ENCODE measurements at regions not wholly inside any gene's neighbourhood (a gene's known extent, or its start where the extent isn't known, plus 50 kb on each side); places are given as distances from the start of the nearest gene placed in this dataset.
"Not testable (repeated sequence)": the region's sequence is repeated elsewhere in the genome, so short reads cannot be mapped to it uniquely, and the experiment has no call there.

DNA sequence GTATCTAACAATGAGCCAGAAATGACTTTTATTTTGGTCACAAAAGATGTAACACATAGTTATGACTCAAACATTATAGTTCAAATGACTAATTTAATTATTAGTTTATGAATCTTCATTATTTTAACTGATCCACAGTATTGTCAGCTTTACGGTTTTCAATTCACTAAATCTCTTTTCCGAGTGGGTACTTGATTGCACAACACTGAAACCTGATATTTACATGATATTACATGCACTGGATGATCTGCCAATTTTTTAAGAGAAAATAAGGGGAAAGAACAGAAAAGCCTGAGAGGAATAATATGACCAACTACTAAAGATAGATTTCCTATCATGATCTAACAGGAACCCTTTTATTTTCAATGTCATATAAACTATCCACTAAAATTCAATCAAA, 1446.0 kb downstream of the FSTL5 start:
- TF ChIP-seq, protein P1, sequence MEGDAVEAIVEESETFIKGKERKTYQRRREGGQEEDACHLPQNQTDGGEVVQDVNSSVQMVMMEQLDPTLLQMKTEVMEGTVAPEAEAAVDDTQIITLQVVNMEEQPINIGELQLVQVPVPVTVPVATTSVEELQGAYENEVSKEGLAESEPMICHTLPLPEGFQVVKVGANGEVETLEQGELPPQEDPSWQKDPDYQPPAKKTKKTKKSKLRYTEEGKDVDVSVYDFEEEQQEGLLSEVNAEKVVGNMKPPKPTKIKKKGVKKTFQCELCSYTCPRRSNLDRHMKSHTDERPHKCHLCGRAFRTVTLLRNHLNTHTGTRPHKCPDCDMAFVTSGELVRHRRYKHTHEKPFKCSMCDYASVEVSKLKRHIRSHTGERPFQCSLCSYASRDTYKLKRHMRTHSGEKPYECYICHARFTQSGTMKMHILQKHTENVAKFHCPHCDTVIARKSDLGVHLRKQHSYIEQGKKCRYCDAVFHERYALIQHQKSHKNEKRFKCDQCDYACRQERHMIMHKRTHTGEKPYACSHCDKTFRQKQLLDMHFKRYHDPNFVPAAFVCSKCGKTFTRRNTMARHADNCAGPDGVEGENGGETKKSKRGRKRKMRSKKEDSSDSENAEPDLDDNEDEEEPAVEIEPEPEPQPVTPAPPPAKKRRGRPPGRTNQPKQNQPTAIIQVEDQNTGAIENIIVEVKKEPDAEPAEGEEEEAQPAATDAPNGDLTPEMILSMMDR (conservative IDR thresholded peaks at IDR 0.05): no peak
- DNase-seq (ENCODE audit: low read depth, low spot score): no peak
- H3K9me3 Mint-ChIP-seq: no peaks in the 10 kb centered on the region

GRCh38 chr4:160724063-160724462, 1439.7 kb downstream of the FSTL5 start:
- Mint-ChIP-seq H3K27me3 (ENCODE audit: low read depth) (no peaks in the 10 kb centered on the region), H3K4me3 (no peak overlapping the region), H3K4me1 (no peaks in the 10 kb centered on the region), H3K36me3 (ENCODE audit: low read depth) (no peaks in the 10 kb centered on the region), H3K9me3 (no peaks in the 10 kb centered on the region), H3K27ac (ENCODE audit: unreplicated experiment) (no peak overlapping the region)
- TF ChIP-seq, protein P1 (conservative IDR thresholded peaks at IDR 0.05): no peak
- no peak for DNase-seq (ENCODE audit: low read depth, low spot score)

More for the DNA sequence above, 1446.0 kb downstream of the FSTL5 start:
- Mint-ChIP-seq H3K4me1 (peaks cover 5% of the 10 kb centered on the region), H3K27me3 (ENCODE audit: low read depth) (no peaks in the 10 kb centered on the region), H3K4me3 (no peak overlapping the region), H3K27ac (ENCODE audit: unreplicated experiment) (no peak overlapping the region), H3K36me3 (ENCODE audit: low read depth) (no peaks in the 10 kb centered on the region)

DNA sequence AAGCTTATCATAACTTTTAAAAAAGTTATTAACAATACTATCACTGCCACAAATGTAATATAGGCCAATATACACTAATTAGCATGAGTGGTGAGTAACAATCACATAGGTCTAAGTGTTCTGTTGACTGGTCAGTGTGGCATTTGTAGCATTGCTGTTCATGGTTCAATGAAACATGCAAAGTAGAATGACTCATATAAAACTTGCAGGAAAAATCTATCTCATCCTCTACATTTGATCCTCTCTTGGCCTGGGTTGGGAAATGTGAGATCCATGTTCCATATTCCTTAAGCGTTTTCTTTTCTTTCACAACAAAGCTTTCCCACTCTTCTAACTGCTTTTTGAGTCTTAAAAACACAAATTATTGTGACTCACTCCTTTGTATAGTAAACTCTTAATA, 1418.7 kb downstream of the FSTL5 start:
- H3K4me1 Mint-ChIP-seq: no peaks in the 10 kb centered on the region
- H3K27me3 Mint-ChIP-seq (ENCODE audit: low read depth): no peaks in the 10 kb centered on the region
- TF ChIP-seq, protein P1 (conservative IDR thresholded peaks at IDR 0.05): no peak
- no peak for DNase-seq (ENCODE audit: low read depth, low spot score)
- H3K9me3 Mint-ChIP-seq: peaks cover 3% of the 10 kb centered on the region
- H3K4me3 Mint-ChIP-seq: no peak overlapping the region
- no peaks in the 10 kb centered on the region for H3K36me3 Mint-ChIP-seq (ENCODE audit: low read depth)
- no peak overlapping the region for H3K27ac Mint-ChIP-seq (ENCODE audit: unreplicated experiment)

DNA sequence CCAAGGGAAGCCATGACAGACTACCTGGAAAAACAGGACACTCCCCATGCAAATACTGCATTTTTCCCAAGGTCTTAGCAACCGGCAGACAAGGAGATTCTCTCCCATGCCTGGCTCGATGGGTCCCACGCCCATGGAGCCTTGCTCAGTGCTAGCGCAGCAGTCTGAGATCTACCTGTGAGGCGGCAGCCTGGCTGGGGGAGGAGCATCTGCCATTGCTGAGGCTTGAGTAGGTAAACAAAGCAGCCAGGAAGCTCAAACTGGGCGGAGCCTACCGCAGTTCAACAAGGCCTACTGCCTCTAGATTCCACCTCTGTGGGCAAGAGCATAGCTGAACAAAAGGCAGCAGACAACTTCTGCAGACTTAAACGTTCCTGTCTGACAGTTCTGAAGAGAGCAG, 1417.2 kb downstream of the FSTL5 start:
- H3K27ac Mint-ChIP-seq (ENCODE audit: unreplicated experiment); H3K4me3 Mint-ChIP-seq: not testable (repeated sequence)

GRCh38 chr4:160772668-160773067, 1391.1 kb downstream of the FSTL5 start:
- no peaks in the 10 kb centered on the region for H3K4me1 Mint-ChIP-seq
- no peak overlapping the region for H3K4me3 Mint-ChIP-seq
- no peak for DNase-seq (ENCODE audit: low read depth, low spot score)
- no peaks in the 10 kb centered on the region for H3K9me3 Mint-ChIP-seq
- no peaks in the 10 kb centered on the region for H3K36me3 Mint-ChIP-seq (ENCODE audit: low read depth)
- TF ChIP-seq, protein P1 (conservative IDR thresholded peaks at IDR 0.05): no peak
- no peaks in the 10 kb centered on the region for H3K27me3 Mint-ChIP-seq (ENCODE audit: low read depth)
- H3K27ac Mint-ChIP-seq (ENCODE audit: unreplicated experiment): no peak overlapping the region

More for the DNA sequence above, 1417.2 kb downstream of the FSTL5 start:
- not testable (repeated sequence) for H3K27me3 Mint-ChIP-seq (ENCODE audit: low read depth); H3K36me3 Mint-ChIP-seq (ENCODE audit: low read depth); H3K4me1 Mint-ChIP-seq; DNase-seq (ENCODE audit: low read depth, low spot score); H3K9me3 Mint-ChIP-seq

- peaks cover 7% of the 10 kb centered on the region for H3K9me3 Mint-ChIP-seq
- TF ChIP-seq, protein P1 (conservative IDR thresholded peaks at IDR 0.05): no peak
- H3K36me3 Mint-ChIP-seq (ENCODE audit: low read depth): peaks cover 3% of the 10 kb centered on the region
These were observed 1368.6 kb downstream of the FSTL5 start for GRCh38 chr4:160795216-160795615.

More at GRCh38 chr4:160795216-160795615, 1368.6 kb downstream of the FSTL5 start:
- Mint-ChIP-seq H3K4me3 (no peak overlapping the region), H3K27me3 (ENCODE audit: low read depth) (no peaks in the 10 kb centered on the region), H3K27ac (ENCODE audit: unreplicated experiment) (no peak overlapping the region), H3K4me1 (no peaks in the 10 kb centered on the region)
- DNase-seq (ENCODE audit: low read depth, low spot score): no peak

Data from neural crest cell (in vitro differentiated cells).